H9 (cell line): ENCODE measurements at regions not wholly inside any gene's neighbourhood (a gene's known extent, or its start where the extent isn't known, plus 50 kb on each side); places are given as distances from the start of the nearest gene placed in this dataset.

ENCODE experiments used
- DNase-seq: peaks from one replicate; pipeline ENCODE4 v3.0.0-alpha.2; 2017
- H2AFZ ChIP-seq: one replicate; pipeline ENCODE4 v1.6.1; 2013; ENCODE audit warnings: mild to moderate bottlenecking, low read length, control low read depth, moderate library complexity
- H2AK5ac ChIP-seq: 2 replicates; pipeline ENCODE4 v1.6.1; 2013; ENCODE audit warnings: low read length, control low read depth, mixed read lengths; ENCODE audit not compliant: insufficient read length
- H2BK120ac ChIP-seq: one replicate; pipeline ENCODE4 v1.6.1; 2013; ENCODE audit warnings: low read depth, mild to moderate bottlenecking, low read length, control low read depth, inconsistent platforms; ENCODE audit not compliant: poor library complexity, severe bottlenecking
- H2BK12ac ChIP-seq: 2 replicates; pipeline ENCODE4 v1.6.1; 2013; ENCODE audit warnings: low read length, control low read depth, mixed read lengths, low read depth; ENCODE audit not compliant: insufficient read length
- H2BK15ac ChIP-seq: 2 replicates; pipeline ENCODE4 v1.6.1; 2013; ENCODE audit warnings: low read depth, low read length, control low read depth
- H2BK20ac ChIP-seq: one replicate; pipeline ENCODE4 v1.6.1; 2013; ENCODE audit warnings: low read depth, mild to moderate bottlenecking, low read length, control low read depth, inconsistent platforms; ENCODE audit not compliant: poor library complexity, severe bottlenecking
- H2BK5ac ChIP-seq: 2 replicates; pipeline ENCODE4 v1.6.1; 2013; ENCODE audit warnings: low read length, control low read depth, mixed read lengths; ENCODE audit not compliant: insufficient read length
- H3K14ac ChIP-seq: 2 replicates; pipeline ENCODE4 v1.6.1; 2013; ENCODE audit warnings: low read length, control low read depth; ENCODE audit not compliant: insufficient read depth
- H3K18ac ChIP-seq: 2 replicates; pipeline ENCODE4 v1.6.1; 2013; ENCODE audit warnings: low read depth, mild to moderate bottlenecking, mixed read lengths, low read length, control low read depth; ENCODE audit not compliant: insufficient read length
- H3K23ac ChIP-seq: 2 replicates; pipeline ENCODE4 v1.6.1; 2013; ENCODE audit warnings: low read length, control low read depth, mixed read lengths, low read depth; ENCODE audit not compliant: insufficient read length
- H3K23me2 ChIP-seq: 2 replicates; pipeline ENCODE4 v1.6.1; 2013; ENCODE audit warnings: low read depth, mild to moderate bottlenecking, mixed read lengths, low read length, control low read depth; ENCODE audit not compliant: insufficient read length, poor library complexity, severe bottlenecking
- H3K27ac ChIP-seq: 2 replicates; pipeline ENCODE4 v1.5.1; 2013; ENCODE audit warnings: low read length, control low read depth, mixed read lengths, low read depth; ENCODE audit not compliant: insufficient read length
- H3K27me3 ChIP-seq: 2 replicates; pipeline ENCODE4 v1.6.1; 2013; ENCODE audit warnings: low read length, control low read depth, inconsistent platforms; ENCODE audit not compliant: insufficient read depth
- H3K4ac ChIP-seq: 2 replicates; pipeline ENCODE4 v1.6.1; 2013; ENCODE audit warnings: low read depth, mild to moderate bottlenecking, control low read depth, inconsistent platforms, low read length, moderate library complexity
- H3K4me1 ChIP-seq: 2 replicates; pipeline ENCODE4 v1.6.1; 2013; ENCODE audit warnings: low read length, control low read depth, inconsistent platforms; ENCODE audit not compliant: insufficient read depth
- H3K4me2 ChIP-seq: 2 replicates; pipeline ENCODE4 v1.6.1; 2013; ENCODE audit warnings: low read length, control low read depth, mixed read lengths; ENCODE audit not compliant: insufficient read length, insufficient read depth
- H3K56ac ChIP-seq: 2 replicates; pipeline ENCODE4 v1.6.1; 2013; ENCODE audit warnings: low read depth, mild to moderate bottlenecking, mixed read lengths, low read length, control low read depth; ENCODE audit not compliant: insufficient read length
- H3K79me1 ChIP-seq: 2 replicates; pipeline ENCODE4 v1.6.1; 2013; ENCODE audit warnings: low read depth, mild to moderate bottlenecking, moderate library complexity, low read length, control low read depth, inconsistent platforms; ENCODE audit not compliant: insufficient read depth, poor library complexity, severe bottlenecking
- H3K79me2 ChIP-seq: 2 replicates; pipeline ENCODE4 v1.6.1; 2013; ENCODE audit warnings: low read length, control low read depth, inconsistent platforms; ENCODE audit not compliant: insufficient read depth
- H3K9ac ChIP-seq: 2 replicates; pipeline ENCODE4 v1.6.1; 2013; ENCODE audit warnings: low read length, control low read depth, mixed read lengths; ENCODE audit not compliant: insufficient read length; ENCODE audit errors: extremely low read depth
- H3K9me3 ChIP-seq: one replicate; pipeline ENCODE4 v1.6.1; 2013; ENCODE audit warnings: low read depth, low read length, inconsistent platforms; ENCODE audit not compliant: control insufficient read depth
- H3T11ph ChIP-seq: one replicate; pipeline ENCODE4 v1.6.1; 2013; ENCODE audit warnings: mild to moderate bottlenecking, low read length, control low read depth, inconsistent platforms
- H4K20me1 ChIP-seq: one replicate; pipeline ENCODE4 v1.6.1; 2013; ENCODE audit not compliant: control insufficient read depth, insufficient read length, insufficient read depth
- H4K5ac ChIP-seq: 2 replicates; pipeline ENCODE4 v1.6.1; 2013; ENCODE audit warnings: low read depth, mild to moderate bottlenecking, mixed read lengths, low read length, control low read depth; ENCODE audit not compliant: insufficient read length
- H4K8ac ChIP-seq: replicated peaks from 2 replicates; pipeline ENCODE4 v1.6.1; 2013; ENCODE audit warnings: low read length, control low read depth, mixed read lengths, low read depth; ENCODE audit not compliant: insufficient read length
- H4K91ac ChIP-seq: 2 replicates; pipeline ENCODE4 v1.6.1; 2013; ENCODE audit warnings: low read depth, mild to moderate bottlenecking, moderate library complexity, mixed read lengths, low read length, control low read depth; ENCODE audit not compliant: insufficient read length
- H3K27ac Mint-ChIP-seq, 3 experiments: 2 replicates in 2 of 3; 3 replicates in 1 of 3; pipeline ENCODE4 v1.8.0; 2020 to 2021; ENCODE audit warnings: mixed read lengths in 3 of 3, mild to moderate bottlenecking in 1 of 3, moderate library complexity in 1 of 3
- H3K27me3 Mint-ChIP-seq: 2 replicates; pipeline ENCODE4 v1.8.0; 2021; ENCODE audit warnings: low read depth, mild to moderate bottlenecking, moderate library complexity, mixed read lengths
- H3K36me3 Mint-ChIP-seq, 3 experiments: 2 replicates in 2 of 3; 3 replicates in 1 of 3; pipeline ENCODE4 v1.8.0; 2020 to 2021; ENCODE audit warnings: low read depth in 3 of 3, mixed read lengths in 3 of 3; ENCODE audit not compliant: insufficient read depth in 1 of 3
- H3K4me1 Mint-ChIP-seq, 2 experiments: 2 replicates each; pipeline ENCODE4 v1.8.0; 2020; ENCODE audit warnings: mixed read lengths in 2 of 2
- H3K4me3 Mint-ChIP-seq, 2 experiments: 2 replicates in 1 of 2; 3 replicates in 1 of 2; pipeline ENCODE4 v1.8.0; 2020 to 2021; ENCODE audit warnings: mild to moderate bottlenecking in 2 of 2, mixed read lengths in 2 of 2, moderate library complexity in 1 of 2
- H3K9me3 Mint-ChIP-seq, 2 experiments: 2 replicates in 1 of 2; 3 replicates in 1 of 2; pipeline ENCODE4 v1.8.0; 2020; ENCODE audit warnings: mild to moderate bottlenecking in 2 of 2, mixed read lengths in 2 of 2, moderate library complexity in 1 of 2
- CTCF ChIP-seq: fragments of 200-600 bp; sonication (generic); conservative IDR thresholded peaks from 3 replicates; pipeline ENCODE4 v1.8.0; 2021; ENCODE audit warnings: antibody characterized with exemption, mild to moderate bottlenecking
- WGBS: extraction: QIAGEN DNeasy Blood & Tissue Kit; methylation state at CpG from one replicate; pipeline ENCODE4 v1.1.7; 2013; ENCODE audit warnings: missing lambda C conversion rate, low lambda C conversion rate, mixed read lengths; ENCODE audit not compliant: insufficient read length; ENCODE audit errors: extremely low coverage; 5-methylcytosine and 5-hydroxymethylcytosine counted together

- Histone ChIP-seq H2BK12ac (no peak overlapping the region), H4K5ac (no peak overlapping the region), H3K56ac (no peak overlapping the region), H3K14ac (no peak overlapping the region), H3K79me2 (no peaks in the 10 kb centered on the region), H3K4me1 (no peaks in the 10 kb centered on the region), H3K27me3 (peaks cover 3% of the 10 kb centered on the region; the same call in 1 of the 2 replicates), H4K91ac (no peak overlapping the region), H2BK5ac (no peak overlapping the region), H3T11ph (no peak overlapping the region), H4K8ac (no peak overlapping the region), H3K79me1 (no peaks in the 10 kb centered on the region), H3K18ac (no peak overlapping the region), H2BK20ac (no peak overlapping the region), H4K20me1 (no peaks in the 10 kb centered on the region), H3K9me3 (no peaks in the 10 kb centered on the region), H3K23ac (no peak overlapping the region), H3K9ac (no peak overlapping the region), H2BK15ac (no peak overlapping the region), H3K4ac (no peak overlapping the region), H3K23me2 (no peaks in the 10 kb centered on the region), H2BK120ac (no peak overlapping the region), H3K27ac (no peak overlapping the region), H3K4me2 (no peak overlapping the region), H2AK5ac (no peak overlapping the region), H2AFZ (no peak overlapping the region)
- DNase-seq = no peak
- no peaks in the 10 kb centered on the region; a peak in 2 of 5 replicates for H3K9me3 Mint-ChIP-seq
- TF ChIP-seq CTCF = no peak
- no CpG with 5 or more reads among the region's 2 CpGs for WGBS
- H3K4me3 Mint-ChIP-seq = no peak overlapping the region
- no peaks in the 10 kb centered on the region for H3K36me3 Mint-ChIP-seq
- no peak overlapping the region for H3K27ac Mint-ChIP-seq
- H3K27me3 Mint-ChIP-seq = peaks cover 98% of the 10 kb centered on the region
- H3K4me1 Mint-ChIP-seq = no peaks in the 10 kb centered on the region
These were observed 188.0 kb upstream of the NT5C1B start for GRCh38 chr2:18777250-18777812.
